Amniotic stem cell (primary cell): ENCODE measurements at regions not wholly inside any gene's neighbourhood (a gene's known extent, or its start where the extent isn't known, plus 50 kb on each side); places are given as distances from the start of the nearest gene placed in this dataset.

ENCODE experiments used
- DNase-seq: peaks from one replicate; lab custom pipeline; 2025; lab: John Stamatoyannopoulos, UW

GRCh38 chr18:21162786-21163185, 51.2 kb upstream of the ROCK1 start:
- no peak for DNase-seq

DNA sequence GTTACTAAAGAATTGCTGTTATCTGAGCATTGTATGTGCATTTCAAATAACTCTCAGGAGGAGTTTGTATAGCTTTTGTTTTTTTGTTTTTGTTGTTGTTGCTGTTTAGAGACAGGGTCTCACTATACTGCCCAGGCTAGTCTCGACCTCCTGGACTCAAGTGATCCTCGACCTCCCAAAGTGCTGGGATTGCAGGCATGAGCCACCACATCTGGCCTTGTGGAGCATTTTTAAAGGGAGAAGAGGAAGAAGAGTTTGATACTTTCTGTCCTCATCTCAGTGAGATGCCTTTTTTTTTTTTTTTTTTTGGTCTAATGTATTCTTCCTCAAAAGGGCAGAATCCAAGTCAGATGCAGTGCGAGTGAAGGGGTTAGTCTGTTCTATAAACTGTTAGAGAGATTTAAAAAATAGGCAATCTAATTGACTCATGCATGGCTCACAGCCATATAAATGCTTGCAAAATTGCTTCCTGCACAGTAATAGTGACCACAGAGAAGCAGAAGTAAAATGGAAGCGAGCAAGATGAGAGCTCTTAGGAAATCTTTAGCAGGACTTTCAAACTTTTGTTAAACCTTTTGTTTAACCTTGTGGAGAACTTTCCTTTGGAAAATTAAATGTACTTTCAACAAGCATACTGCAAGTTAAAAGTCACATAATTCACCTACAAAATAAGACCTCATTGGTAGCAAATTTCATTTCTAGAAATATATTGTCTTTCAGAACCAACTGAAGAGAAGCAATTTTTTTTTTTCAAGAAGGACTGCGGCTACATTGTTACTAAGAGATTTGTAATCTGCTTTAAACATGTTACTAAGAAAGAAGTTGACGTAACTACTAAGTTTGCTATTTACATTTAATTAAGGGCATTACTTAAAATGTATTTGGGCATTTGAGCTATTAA, 52.3 kb upstream of the ROCK1 start:
- DNase-seq: peak; percentile 65

DNA sequence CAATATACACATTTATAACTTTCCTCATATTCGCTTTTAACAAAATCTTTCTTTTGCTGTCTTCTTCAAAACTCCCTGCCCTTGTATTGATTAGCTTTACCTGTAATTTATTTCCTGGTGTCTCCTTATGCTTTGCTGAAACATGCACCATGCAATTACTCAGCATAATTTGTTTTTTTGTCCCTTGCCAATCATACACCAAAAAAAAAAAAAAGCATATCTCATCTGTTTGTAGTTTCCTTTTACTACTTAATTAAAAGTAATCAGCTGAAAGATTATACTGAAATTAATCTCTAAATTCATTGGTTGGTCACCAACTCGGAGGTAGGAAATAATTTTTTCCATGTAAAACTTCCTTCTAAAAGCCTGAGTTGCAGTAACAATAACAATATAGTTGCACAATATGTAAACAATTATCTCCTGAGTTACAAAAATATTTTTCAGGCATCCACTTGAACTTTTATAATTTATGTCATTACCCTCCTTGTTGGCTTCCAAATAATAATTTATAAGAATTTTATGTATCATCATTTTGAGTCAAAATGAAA, 53.0 kb upstream of the ROCK1 start:
- no peak for DNase-seq

GRCh38 chr18:21167641-21168377, 56.2 kb upstream of the ROCK1 start:
- DNase-seq: no peak

- no peak for DNase-seq
Observed at GRCh38 chr18:21168880-21169279, 57.3 kb upstream of the ROCK1 start.

DNA sequence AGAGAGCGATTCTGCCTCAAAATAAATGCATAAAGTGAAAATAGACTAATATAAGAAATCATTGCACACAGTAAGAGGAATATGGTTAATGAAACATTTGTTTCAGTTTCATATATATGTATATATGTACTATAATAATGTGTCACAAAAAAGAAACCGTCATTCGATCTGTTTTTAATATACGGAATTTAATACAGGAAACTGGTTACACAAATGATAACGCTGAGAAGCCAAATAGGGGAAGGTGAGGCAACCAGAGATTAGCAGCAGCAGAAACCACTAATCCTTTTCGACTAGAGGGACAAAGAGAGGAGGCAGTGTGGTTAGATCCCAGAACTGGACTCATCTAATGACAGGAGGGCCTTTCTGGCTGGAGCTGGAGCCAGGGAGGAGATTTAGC, 64.2 kb upstream of the GREB1L start:
- no peak for DNase-seq

DNA sequence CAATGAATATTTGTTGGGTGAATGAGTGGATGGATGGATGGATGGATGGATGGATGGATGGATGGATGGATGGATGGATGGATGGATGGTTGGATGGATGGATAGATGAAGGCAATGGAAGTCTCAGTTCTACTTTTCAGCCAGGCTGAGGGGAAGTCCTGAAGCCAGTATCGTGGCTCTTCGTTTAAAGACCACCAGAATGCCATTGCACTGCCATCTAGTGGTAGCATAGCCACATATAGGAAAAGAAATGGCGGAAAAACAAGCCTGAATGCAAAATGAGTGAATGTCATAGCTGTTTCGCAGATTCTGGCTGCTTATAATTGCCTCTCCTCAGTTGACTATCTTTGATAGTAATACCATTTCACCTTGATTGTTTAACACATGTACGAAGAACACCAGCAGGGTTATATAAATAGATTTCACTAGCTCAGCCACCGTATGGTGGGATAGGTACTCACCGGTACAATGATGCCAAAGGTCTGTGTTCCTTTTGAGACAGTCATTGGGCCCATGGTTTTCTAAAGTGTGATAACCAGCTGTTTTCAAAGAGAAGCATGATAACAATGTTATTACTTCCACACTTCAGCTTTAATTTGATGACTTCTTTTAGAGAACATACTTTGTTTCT, 62.3 kb upstream of the GREB1L start:
- DNase-seq: peak; percentile 75

DNA sequence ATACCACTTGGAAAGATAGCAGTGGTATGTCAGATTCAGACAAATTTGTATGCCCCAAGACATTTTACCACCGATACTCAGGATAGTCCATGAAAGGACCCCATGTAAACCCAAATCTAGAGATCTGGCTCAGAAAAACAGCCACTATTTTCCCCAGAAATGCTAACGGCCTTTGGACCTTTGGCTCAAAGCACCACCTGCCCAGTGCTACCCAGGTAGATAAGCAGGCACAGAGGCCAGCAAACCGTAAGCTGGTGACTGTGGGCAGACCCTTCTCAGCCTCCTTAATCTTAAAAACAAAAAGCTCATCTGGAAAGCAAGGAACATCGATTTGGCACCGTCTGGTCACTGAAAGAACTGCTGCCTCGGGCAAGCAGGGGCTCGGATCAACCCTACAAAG, 61.4 kb upstream of the GREB1L start:
- DNase-seq: no peak

GRCh38 chr18:21181766-21182165, 60.3 kb upstream of the GREB1L start:
- DNase-seq: no peak

- DNase-seq: no peak
Observed at GRCh38 chr18:21183670-21184069, 58.4 kb upstream of the GREB1L start.

DNA sequence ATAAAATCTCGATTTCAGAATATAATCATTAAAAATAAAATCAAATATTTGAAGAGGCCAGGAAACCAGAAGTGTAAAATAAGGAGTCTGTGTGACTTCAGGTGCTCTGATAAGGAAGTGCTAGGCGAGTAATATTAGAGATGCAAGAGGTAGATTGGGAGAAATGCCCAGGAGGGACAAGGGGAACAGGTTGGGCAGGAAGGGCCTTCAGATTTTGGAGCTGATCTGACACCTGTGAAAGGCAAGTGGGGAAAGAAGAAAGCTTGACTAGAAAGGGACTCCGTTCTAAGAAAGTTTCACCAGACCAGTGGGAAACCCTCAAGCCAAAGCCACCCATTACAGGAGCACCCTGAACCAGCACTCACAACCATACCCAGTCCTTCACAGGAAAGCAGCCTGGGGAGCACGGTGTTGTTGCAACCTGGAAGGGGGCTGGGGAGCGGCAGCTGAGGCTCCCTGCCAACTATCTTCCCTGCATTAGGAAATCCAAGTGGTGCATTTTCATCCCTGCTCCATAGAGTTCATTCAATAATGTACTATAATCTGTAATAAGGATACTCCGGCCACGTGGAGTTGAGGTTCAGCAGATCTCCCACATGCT, 57.5 kb upstream of the GREB1L start:
- DNase-seq: no peak

DNA sequence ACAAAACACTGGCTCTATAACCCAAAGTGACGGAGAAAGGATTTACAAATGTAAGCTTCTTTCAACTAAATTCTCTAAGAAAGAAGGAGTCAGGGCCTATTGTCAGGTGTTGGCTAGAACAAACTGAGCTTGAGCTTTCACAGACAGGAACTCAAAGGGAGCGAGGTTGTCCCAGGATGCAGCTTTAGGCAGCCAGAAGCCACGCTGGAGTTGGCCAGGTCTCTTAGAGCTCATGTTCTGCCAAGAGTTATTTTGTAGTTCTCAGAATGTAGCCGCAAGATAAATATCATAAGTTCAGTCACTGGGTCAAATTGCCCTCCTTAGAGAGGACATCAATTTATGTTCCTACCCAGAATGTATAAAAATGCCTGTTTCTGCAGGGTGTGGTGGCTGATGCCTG, 54.1 kb upstream of the GREB1L start:
- no peak for DNase-seq

GRCh38 chr18:21191596-21192307, 50.3 kb upstream of the GREB1L start:
- peak; percentile 57 for DNase-seq
